GM10266 (cell line): ENCODE measurements at regions not wholly inside any gene's neighbourhood (a gene's known extent, or its start where the extent isn't known, plus 50 kb on each side); places are given as distances from the start of the nearest gene placed in this dataset.
"Not testable (repeated sequence)": the region's sequence is repeated elsewhere in the genome, so short reads cannot be mapped to it uniquely, and the experiment has no call there.

ENCODE experiments used
- DNase-seq: peaks from one replicate; pipeline ENCODE4 v3.0.0; 2012; ENCODE audit errors: extremely low spot score
- CTCF ChIP-seq: IDR thresholded peaks from 2 replicates; pipeline ENCODE4 v1.5.1; 2012; ENCODE audit warnings: mild to moderate bottlenecking, low read depth; ENCODE audit not compliant: control insufficient read depth, insufficient read depth; ENCODE audit errors: missing control alignments

- no peak for TF ChIP-seq CTCF
- DNase-seq: no peak
Observed at GRCh38 chr17:33701910-33702309, 408.8 kb upstream of the ASIC2 start.

GRCh38 chr17:33704856-33705255, 411.8 kb upstream of the ASIC2 start:
- DNase-seq: no peak
- no peak for TF ChIP-seq CTCF

GRCh38 chr17:33709881-33710280, 416.8 kb upstream of the ASIC2 start:
- no peak for TF ChIP-seq CTCF
- DNase-seq: no peak

GRCh38 chr17:33712120-33712519, 419.0 kb upstream of the ASIC2 start:
- peak; percentile 22 for TF ChIP-seq CTCF
- DNase-seq: no peak

GRCh38 chr17:33716957-33717356, 423.9 kb upstream of the ASIC2 start:
- no peak for DNase-seq
- TF ChIP-seq CTCF: no peak

- DNase-seq: not testable (repeated sequence)
Observed at GRCh38 chr17:33723736-33724135, 430.6 kb upstream of the ASIC2 start.

- peak; percentile 36 for DNase-seq
- peak; percentile 82 for TF ChIP-seq CTCF
Observed at GRCh38 chr17:33725675-33726271, 432.7 kb upstream of the ASIC2 start.

GRCh38 chr17:33730131-33730530, 437.0 kb upstream of the ASIC2 start:
- no peak for TF ChIP-seq CTCF

More at GRCh38 chr17:33730131-33730530, 437.0 kb upstream of the ASIC2 start:
- DNase-seq: no peak
